ENCODE measurements at regions not wholly inside any gene's neighbourhood (a gene's known extent, or its start where the extent isn't known, plus 50 kb on each side); places are given as distances from the start of the nearest gene placed in this dataset.

DNA sequence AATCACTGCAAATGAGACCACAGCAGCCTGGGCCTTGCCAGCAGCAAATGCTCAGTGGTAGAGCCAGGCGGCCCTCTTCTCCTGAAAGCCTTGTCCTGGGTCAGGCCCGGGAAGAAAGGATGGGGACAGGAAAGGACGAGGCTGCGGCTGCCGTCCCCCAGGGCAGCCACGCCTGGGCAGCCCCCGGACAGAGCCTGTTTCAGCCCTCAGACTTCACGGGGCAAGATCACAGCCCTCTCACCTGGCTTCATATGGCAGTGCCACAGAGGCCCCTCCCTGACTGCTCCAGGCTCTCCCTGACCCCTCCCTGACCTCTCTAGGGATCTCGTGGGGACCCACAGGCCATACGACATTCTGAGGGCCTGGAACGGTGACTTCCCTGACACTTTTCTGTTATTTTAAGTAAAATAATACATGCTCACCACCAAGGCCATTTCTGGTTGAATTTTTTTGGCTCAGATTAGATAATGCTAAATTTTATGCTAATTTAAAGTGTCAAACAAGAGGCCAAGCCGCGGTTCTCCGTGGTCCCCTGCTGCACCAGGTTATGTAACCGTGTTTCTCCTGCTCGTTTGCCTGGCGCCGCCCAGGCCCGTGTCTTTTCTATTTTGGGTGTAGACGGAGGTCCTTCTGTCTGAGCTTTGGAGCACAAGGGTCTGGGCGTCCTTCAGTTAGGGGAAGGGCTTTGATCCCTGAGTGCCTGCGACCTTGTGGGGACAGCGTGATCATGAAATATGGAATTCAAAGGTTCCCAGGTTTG, 59.9 kb upstream of the BHLHE23 start:
- Histone ChIP-seq H3K9me3 (replicated peaks; ENCODE audit: control insufficient read depth, insufficient read depth, low read length) (no peaks in the 10 kb centered on the region), H3K27me3 (ENCODE audit: control insufficient read depth in 2 of 2, insufficient read depth in 2 of 2, low read length in 2 of 2) (peaks cover 0 to 5% of the 10 kb centered on the region in 2 experiments), H4K20me1 (replicated peaks; ENCODE audit: control insufficient read depth, extremely low read depth, insufficient read depth, low read length) (no peaks in the 10 kb centered on the region), H3K36me3 (ENCODE audit: control insufficient read depth in 2 of 2, extremely low read depth in 1 of 2, insufficient read depth in 2 of 2, low read length in 2 of 2) (no peaks in the 10 kb centered on the region), H3K9ac (replicated peaks; ENCODE audit: extremely low read depth, insufficient read depth, low read length) (no peak overlapping the region), H3K9me1 (replicated peaks; ENCODE audit: control insufficient read depth, extremely low read depth, insufficient read depth, low read length) (no peaks in the 10 kb centered on the region), H3K4me2 (ENCODE audit: insufficient read depth, low read length) (no peak overlapping the region), H2AFZ (ENCODE audit: low read depth, low read length) (no peak overlapping the region), H3K4me3 (replicated peaks in 1 of 3; ENCODE audit: insufficient read depth in 1 of 3, low read depth in 1 of 3, low read length in 3 of 3) (no peak overlapping the region), H3K79me2 (ENCODE audit: control insufficient read depth, insufficient read depth, low read length) (no peaks in the 10 kb centered on the region), H3K4me1 (ENCODE audit: control insufficient read depth, extremely low read depth, insufficient read depth, low read length) (no peaks in the 10 kb centered on the region), H3K27ac (ENCODE audit: insufficient read depth, low read depth, low read length) (no peak overlapping the region)
- no TSS peak for BruUV-seq (replicated peaks)
- TF ChIP-seq POLR2AphosphoS5 (IDR thresholded peaks at IDR 0.05; ENCODE audit: insufficient read depth, low read depth, low read length): no peak
- TF ChIP-seq, protein P1, sequence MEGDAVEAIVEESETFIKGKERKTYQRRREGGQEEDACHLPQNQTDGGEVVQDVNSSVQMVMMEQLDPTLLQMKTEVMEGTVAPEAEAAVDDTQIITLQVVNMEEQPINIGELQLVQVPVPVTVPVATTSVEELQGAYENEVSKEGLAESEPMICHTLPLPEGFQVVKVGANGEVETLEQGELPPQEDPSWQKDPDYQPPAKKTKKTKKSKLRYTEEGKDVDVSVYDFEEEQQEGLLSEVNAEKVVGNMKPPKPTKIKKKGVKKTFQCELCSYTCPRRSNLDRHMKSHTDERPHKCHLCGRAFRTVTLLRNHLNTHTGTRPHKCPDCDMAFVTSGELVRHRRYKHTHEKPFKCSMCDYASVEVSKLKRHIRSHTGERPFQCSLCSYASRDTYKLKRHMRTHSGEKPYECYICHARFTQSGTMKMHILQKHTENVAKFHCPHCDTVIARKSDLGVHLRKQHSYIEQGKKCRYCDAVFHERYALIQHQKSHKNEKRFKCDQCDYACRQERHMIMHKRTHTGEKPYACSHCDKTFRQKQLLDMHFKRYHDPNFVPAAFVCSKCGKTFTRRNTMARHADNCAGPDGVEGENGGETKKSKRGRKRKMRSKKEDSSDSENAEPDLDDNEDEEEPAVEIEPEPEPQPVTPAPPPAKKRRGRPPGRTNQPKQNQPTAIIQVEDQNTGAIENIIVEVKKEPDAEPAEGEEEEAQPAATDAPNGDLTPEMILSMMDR (IDR thresholded peaks at IDR 0.05; ENCODE audit: extremely low read depth in 1 of 2, insufficient read depth in 1 of 2, low read depth in 1 of 2, low read length in 2 of 2): no peak
- no peak for TF ChIP-seq EZH2 (IDR thresholded peaks at IDR 0.05; ENCODE audit: borderline replicate concordance, low read depth, low read length, severe bottlenecking)
- TF ChIP-seq JUN (IDR thresholded peaks at IDR 0.05; ENCODE audit: borderline replicate concordance, insufficient read depth, insufficient read length, low read depth): no peak
- TF ChIP-seq POLR2A (IDR thresholded peaks at IDR 0.05; ENCODE audit: low read depth, low read length): no peak
- TF ChIP-seq MAX (IDR thresholded peaks at IDR 0.05; ENCODE audit: insufficient read depth, insufficient read length): no peak
- no peak for TF ChIP-seq FOS (IDR thresholded peaks at IDR 0.05; ENCODE audit: borderline replicate concordance, insufficient read depth, low read length)
- no peak for TF ChIP-seq MYC (IDR thresholded peaks at IDR 0.05; ENCODE audit: low read depth, low read length)
- TF ChIP-seq GATA2 (IDR thresholded peaks at IDR 0.05; ENCODE audit: insufficient read depth, insufficient read length, low read depth, low read length): no peak
- dilution Hi-C loops (cut with MboI; ENCODE audit: extremely low pct_ligation_motif_present, low sequenced_read_pairs) (no loop called here), intact Hi-C loops (cut with micrococcal nuclease) (no loop called here)
- CTCF ChIA-PET: no interaction called here
- POLR2A ChIA-PET: no interaction called here
- no peak for FAIRE-seq
- DNase-seq (ENCODE audit: low read depth, low spot score): no peak
